ENCODE measurements at regions not wholly inside any gene's neighbourhood (a gene's known extent, or its start where the extent isn't known, plus 50 kb on each side); places are given as distances from the start of the nearest gene placed in this dataset.

- Histone ChIP-seq H3K79me1 (ENCODE audit: low read depth, low read length) (no peaks in the 10 kb centered on the region), H2BK12ac (ENCODE audit: low read depth, low read length) (no peak overlapping the region), H2AK5ac (ENCODE audit: low read depth, low read length) (no peak overlapping the region), H3K23me2 (ENCODE audit: low read depth, low read length) (no peaks in the 10 kb centered on the region), H3K23ac (ENCODE audit: insufficient read length) (no peak overlapping the region), H2AFZ (ENCODE audit: low read length) (no peak overlapping the region), H3K79me2 (ENCODE audit: control insufficient read depth in 1 of 2, insufficient read depth in 2 of 2, low read length in 2 of 2) (no peaks in the 10 kb centered on the region), H2BK120ac (replicated peaks; ENCODE audit: low read depth, low read length) (no peak overlapping the region), H3K27ac (ENCODE audit: low read depth, low read length) (no peak overlapping the region), H3K4ac (replicated peaks; ENCODE audit: insufficient read length, low read depth, low read length) (no peak overlapping the region), H4K20me1 (replicated peaks in 1 of 2; ENCODE audit: control insufficient read depth in 1 of 2, insufficient read depth in 2 of 2, low read length in 2 of 2) (no peaks in the 10 kb centered on the region), H2BK20ac (ENCODE audit: low read length) (no peak overlapping the region), H3K18ac (ENCODE audit: extremely low read depth, low read length) (no peak overlapping the region), H4K5ac (ENCODE audit: insufficient read length, low read depth, low read length) (no peak overlapping the region), H3K36me3 (ENCODE audit: control insufficient read depth in 2 of 4, insufficient read depth in 4 of 4, low read length in 3 of 4) (no peaks in the 10 kb centered on the region), H2BK15ac (ENCODE audit: low read length) (no peak overlapping the region), H3K27me3 (replicated peaks in 1 of 4; ENCODE audit: control insufficient read depth in 3 of 4, extremely low read depth in 1 of 4, insufficient read depth in 3 of 4, low read length in 3 of 4) (no peaks in the 10 kb centered on the region), H3K4me1 (replicated peaks in 1 of 4; ENCODE audit: control insufficient read depth in 3 of 4, insufficient read depth in 4 of 4, low read length in 3 of 4) (peaks cover 0 to 3% (median under 1%) of the 10 kb centered on the region in 4 experiments; a peak in 2 of 7 replicates), H3K56ac (replicated peaks; ENCODE audit: insufficient read length, low read depth, low read length) (no peak overlapping the region), H3K4me3 (ENCODE audit: extremely low read depth in 1 of 4, insufficient read depth in 2 of 4, low read depth in 3 of 4, low read length in 4 of 4) (no peak overlapping the region), H3K4me2 (ENCODE audit: insufficient read depth in 1 of 2, low read depth in 2 of 2, low read length in 2 of 2) (no peak overlapping the region), H4K91ac (replicated peaks; ENCODE audit: insufficient read length, low read length) (no peak overlapping the region), H3K9ac (replicated peaks in 1 of 4; ENCODE audit: extremely low read depth in 1 of 4, low read depth in 3 of 4, low read length in 3 of 4) (no peak overlapping the region), H3K14ac (ENCODE audit: insufficient read length) (no peak overlapping the region), H3K9me3 (ENCODE audit: insufficient read depth in 2 of 2, low read depth in 1 of 2, low read length in 1 of 2) (no peaks in the 10 kb centered on the region), H4K8ac (ENCODE audit: extremely low read depth, insufficient read depth, low read length) (peak overlapping the region; percentile 11), H2BK5ac (ENCODE audit: low read depth, low read length) (no peak overlapping the region)
- DNase-seq (ENCODE audit: low read depth in 1 of 2, low spot score in 2 of 2), result no peak
- CTCF ChIA-PET (ENCODE audit: partially characterized antibody), result interaction anchor here (0.5 to 2.6 kb wide), 5 partner anchors 23 to 119 kb away, joined by 3 to 10 read pairs (median 3); no protein-coding TSS in a partner anchor
- FAIRE-seq, result no peak
- 93% methylated on average over 32 of the region's 37 CpGs; no CpG with 5 or more reads in 1 of the 2 experiments for WGBS, 2 experiments (ENCODE audit: extremely low coverage in 1 of 2, insufficient coverage in 1 of 2, insufficient read length in 1 of 2, insufficient replicate concordance in 2 of 2, low coverage in 1 of 2, low lambda C conversion rate in 2 of 2, missing lambda C conversion rate in 1 of 2)
- TF ChIP-seq NANOG (IDR thresholded peaks at IDR 0.05; ENCODE audit: insufficient read depth, low read depth, low read length, poor library complexity, severe bottlenecking) (no peak), POLR2A (IDR thresholded peaks at IDR 0.05; ENCODE audit: control extremely low read depth in 1 of 2, low read depth in 2 of 2, low read length in 2 of 2) (no peak), SIX5 (IDR thresholded peaks at IDR 0.05; ENCODE audit: low read depth, low read length) (no peak), RAD21 (IDR thresholded peaks at IDR 0.05 in 1 of 2, conservative IDR thresholded peaks at IDR 0.05 in 1 of 2; ENCODE audit: low read depth in 2 of 2, low read length in 2 of 2) (no peak)
- TF ChIP-seq, protein P1, sequence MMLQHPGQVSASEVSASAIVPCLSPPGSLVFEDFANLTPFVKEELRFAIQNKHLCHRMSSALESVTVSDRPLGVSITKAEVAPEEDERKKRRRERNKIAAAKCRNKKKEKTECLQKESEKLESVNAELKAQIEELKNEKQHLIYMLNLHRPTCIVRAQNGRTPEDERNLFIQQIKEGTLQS (IDR thresholded peaks at IDR 0.05; ENCODE audit: insufficient read depth, low read depth, low read length), result no peak
- TF ChIP-seq, protein P2, sequence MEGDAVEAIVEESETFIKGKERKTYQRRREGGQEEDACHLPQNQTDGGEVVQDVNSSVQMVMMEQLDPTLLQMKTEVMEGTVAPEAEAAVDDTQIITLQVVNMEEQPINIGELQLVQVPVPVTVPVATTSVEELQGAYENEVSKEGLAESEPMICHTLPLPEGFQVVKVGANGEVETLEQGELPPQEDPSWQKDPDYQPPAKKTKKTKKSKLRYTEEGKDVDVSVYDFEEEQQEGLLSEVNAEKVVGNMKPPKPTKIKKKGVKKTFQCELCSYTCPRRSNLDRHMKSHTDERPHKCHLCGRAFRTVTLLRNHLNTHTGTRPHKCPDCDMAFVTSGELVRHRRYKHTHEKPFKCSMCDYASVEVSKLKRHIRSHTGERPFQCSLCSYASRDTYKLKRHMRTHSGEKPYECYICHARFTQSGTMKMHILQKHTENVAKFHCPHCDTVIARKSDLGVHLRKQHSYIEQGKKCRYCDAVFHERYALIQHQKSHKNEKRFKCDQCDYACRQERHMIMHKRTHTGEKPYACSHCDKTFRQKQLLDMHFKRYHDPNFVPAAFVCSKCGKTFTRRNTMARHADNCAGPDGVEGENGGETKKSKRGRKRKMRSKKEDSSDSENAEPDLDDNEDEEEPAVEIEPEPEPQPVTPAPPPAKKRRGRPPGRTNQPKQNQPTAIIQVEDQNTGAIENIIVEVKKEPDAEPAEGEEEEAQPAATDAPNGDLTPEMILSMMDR (IDR thresholded peaks at IDR 0.05; ENCODE audit: control extremely low read depth in 1 of 3, insufficient read depth in 1 of 3, low read depth in 1 of 3, low read length in 3 of 3), result no peak
- TF ChIP-seq, protein P3, sequence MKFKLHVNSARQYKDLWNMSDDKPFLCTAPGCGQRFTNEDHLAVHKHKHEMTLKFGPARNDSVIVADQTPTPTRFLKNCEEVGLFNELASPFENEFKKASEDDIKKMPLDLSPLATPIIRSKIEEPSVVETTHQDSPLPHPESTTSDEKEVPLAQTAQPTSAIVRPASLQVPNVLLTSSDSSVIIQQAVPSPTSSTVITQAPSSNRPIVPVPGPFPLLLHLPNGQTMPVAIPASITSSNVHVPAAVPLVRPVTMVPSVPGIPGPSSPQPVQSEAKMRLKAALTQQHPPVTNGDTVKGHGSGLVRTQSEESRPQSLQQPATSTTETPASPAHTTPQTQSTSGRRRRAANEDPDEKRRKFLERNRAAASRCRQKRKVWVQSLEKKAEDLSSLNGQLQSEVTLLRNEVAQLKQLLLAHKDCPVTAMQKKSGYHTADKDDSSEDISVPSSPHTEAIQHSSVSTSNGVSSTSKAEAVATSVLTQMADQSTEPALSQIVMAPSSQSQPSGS (IDR thresholded peaks at IDR 0.05; ENCODE audit: low read length), result no peak
- POLR2A ChIA-PET (ENCODE audit: partially characterized antibody), result no interaction called here
These were observed 122.7 kb downstream of the PAPOLA start for GRCh38 chr14:96624661-96625425.
